HG03457 (cell line): ENCODE measurements at regions not wholly inside any gene's neighbourhood (a gene's known extent, or its start where the extent isn't known, plus 50 kb on each side); places are given as distances from the start of the nearest gene placed in this dataset.

Experiments
- ATAC-seq: cut with Tn5 transposase; IDR thresholded peaks from one replicate; pipeline ENCODE4 v1.9.1; 2021; ENCODE audit warnings: moderate number of reproducible peaks; ENCODE audit not compliant: unreplicated experiment

- ATAC-seq, result no peak
Measured at GRCh38 chr5:113900141-113900540, 386.6 kb downstream of the YTHDC2 start.

DNA sequence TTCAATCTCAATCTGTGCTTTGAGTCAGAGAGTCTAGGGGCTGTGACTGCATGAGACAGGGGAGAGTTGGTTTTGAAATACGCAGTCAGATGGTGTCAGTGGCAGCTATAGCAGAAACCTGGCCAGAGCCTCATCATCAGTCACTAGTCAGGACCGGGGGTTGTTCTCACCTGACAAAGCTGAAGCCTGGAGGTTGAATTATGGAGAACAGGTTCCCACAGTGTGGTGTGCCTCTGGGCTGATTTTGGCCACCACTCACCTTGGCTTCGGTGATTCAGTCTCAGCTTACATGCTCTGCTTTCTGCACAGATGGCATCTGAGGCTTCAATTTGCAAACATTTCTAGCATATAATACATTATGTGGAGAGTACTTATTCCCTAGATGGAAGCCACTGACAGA is 387.3 kb downstream of the YTHDC2 start:
- ATAC-seq, result no peak

DNA sequence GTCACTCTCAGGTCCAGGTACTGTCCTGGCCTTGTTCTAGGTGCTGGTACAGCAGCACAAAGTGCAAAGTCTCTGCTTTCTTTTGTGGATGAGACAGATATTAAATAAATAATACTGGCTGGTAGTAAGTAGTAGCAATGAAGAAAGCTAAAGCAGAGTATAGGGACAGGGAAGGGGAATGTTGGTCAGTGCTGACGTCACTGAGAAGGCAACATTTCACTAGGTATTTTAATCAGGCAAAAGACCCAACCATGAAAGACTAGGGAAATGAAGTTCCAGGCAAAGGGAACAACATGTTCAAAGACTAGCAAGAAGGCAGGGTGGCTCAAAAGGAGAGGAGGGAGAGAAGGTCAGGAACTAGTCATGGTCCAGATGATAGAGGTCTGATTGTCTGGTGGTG is 388.2 kb downstream of the YTHDC2 start:
- no peak for ATAC-seq

GRCh38 chr5:113902917-113903660 is 389.6 kb downstream of the YTHDC2 start:
- ATAC-seq, result no peak

GRCh38 chr5:113909782-113910181 is 396.3 kb downstream of the YTHDC2 start:
- ATAC-seq, result no peak

GRCh38 chr5:113917997-113918396 is 404.5 kb downstream of the YTHDC2 start:
- ATAC-seq, result no peak

DNA sequence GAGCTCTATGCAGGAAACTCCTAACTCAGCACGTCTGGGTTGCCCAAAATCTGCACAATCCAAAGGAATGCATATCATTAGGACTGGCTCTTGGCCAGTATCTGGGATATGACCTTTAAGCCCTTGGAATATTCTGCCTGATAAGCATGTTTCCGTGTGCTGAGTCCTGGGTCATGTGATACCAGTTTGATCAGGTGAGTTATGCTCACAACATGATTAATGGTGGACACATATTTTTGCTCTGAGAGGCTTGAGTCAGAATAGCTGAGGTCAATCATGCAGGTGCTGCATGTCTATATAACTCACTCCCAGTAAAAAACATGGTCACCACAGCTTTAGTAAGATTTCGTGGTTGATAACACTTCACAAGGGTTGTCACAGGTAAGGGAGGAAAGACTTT is 408.8 kb downstream of the YTHDC2 start:
- ATAC-seq, result no peak

DNA sequence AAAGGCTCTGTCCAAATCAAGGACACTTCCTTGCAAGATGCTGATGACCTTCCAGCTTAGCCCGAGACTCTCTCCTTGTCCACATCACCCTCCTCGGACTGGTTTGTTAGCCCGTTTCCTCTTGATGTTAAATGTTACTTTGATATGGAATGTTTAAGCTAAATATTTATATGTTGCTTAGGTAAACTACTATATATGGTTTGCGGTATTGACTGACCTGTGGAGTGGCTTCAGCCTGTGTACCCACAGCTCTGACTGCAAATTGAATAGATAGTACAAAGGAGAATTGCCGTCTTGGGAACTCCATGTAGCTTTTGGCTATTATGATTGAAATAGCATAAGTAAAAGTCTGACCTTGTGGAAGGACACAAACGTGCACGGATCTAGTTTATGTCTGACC is 422.0 kb downstream of the YTHDC2 start:
- ATAC-seq, result no peak

GRCh38 chr5:113937301-113937700 is 423.8 kb downstream of the YTHDC2 start:
- no peak for ATAC-seq

DNA sequence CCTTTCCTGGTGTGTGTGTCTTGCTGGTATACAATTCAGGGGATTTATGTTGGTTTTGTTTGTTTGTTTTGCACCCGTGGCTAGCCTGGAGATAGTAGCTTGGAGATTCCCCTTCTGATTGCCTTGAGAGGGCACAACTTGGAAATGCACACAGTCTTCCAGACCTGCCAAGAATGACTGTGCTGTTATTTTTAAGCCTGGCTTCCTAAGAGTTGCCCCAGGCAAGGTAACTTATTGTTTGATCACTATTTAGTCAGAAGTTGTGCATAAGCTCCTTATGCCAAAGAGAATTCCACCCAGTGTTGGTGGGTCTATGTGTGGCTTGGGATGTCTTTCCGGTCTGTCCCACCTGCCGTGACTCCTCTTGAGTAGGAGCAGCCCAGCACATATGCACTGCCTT is 421.9 kb upstream of the KCNN2 start:
- ATAC-seq, result no peak

DNA sequence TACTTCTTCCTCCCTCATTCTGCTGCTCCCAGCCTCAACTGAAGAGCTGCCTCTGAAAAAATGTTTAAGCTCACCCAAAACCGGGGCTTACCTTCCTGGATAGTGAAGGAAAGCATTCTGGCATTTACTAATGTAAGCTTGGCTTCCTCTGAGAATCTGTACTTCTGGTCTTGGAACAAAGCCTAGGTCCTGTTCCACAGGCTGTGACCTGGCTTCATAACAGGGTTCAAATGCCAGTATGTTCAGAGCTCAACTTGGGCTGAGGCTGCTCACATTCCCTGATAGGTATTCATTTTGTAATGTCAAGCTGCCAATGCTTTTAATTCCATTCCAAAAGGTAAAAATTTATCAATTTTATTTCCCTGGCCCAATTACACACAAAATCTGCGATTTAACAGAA is 411.7 kb upstream of the KCNN2 start:
- ATAC-seq, result no peak

- ATAC-seq, result no peak
Measured at GRCh38 chr5:113965225-113965624, 396.6 kb upstream of the KCNN2 start.

GRCh38 chr5:113969901-113970300 is 392.0 kb upstream of the KCNN2 start:
- no peak for ATAC-seq

GRCh38 chr5:113971454-113971853 is 390.4 kb upstream of the KCNN2 start:
- no peak for ATAC-seq

- ATAC-seq, result no peak
Measured at GRCh38 chr5:113974976-113975375, 386.9 kb upstream of the KCNN2 start.

DNA sequence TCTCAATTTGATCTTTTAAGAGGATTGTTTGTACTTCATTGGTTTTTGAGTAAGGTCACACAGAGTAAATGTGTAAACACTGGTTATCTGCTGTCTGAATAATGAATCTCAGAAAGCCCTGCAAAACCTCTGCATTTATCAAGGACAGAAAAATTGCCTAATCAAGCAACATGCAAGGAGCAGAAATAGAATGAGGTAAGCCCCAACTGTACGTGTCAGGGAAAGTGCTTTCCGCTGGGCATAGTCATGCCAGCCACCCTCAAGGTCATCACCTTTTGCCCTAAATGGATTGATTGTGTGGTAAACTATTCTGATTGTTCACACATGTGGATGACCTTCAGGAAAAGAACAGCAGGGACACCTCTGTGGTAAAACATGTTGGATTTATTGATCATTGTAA is 376.9 kb upstream of the KCNN2 start:
- no peak for ATAC-seq

GRCh38 chr5:113985505-113985904 is 376.4 kb upstream of the KCNN2 start:
- no peak for ATAC-seq

GRCh38 chr5:113989278-113989912 is 372.5 kb upstream of the KCNN2 start:
- ATAC-seq, result no peak

DNA sequence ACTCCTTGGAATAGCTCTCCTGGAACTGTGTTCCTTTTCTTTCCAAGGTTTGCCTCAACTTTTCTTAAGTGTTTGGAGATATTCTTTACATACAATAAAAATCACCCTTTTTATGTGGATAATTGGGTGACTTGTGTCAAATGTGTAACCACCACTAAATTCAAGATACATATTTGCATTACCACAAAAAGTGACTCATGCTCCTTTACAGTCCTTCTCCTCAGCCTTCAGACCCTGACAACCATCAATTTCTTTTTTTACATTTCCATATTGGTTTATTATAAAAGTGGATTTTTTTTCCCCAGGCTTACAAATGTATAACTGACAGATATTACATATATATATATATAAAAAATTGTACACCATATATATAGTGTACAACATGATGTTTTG is 372.0 kb upstream of the KCNN2 start:
- no peak for ATAC-seq

DNA sequence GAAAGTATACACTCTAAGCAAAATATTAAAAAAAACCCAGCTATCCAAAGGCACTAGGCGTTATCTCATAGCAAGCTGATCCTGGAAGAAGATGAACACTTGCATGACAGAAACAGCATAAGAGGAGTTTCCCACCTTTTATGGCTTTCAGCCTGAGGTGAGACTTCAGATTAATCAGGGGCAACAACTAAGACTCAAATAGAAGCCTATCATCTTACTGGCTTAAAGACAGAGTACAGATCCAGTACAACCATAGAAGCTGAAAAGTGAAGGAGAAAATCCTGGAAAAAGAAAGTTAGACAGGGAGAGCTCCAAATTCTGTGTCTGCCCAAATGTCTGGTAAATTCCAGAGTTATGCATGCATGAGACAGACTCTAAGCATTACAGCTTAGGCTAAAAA is 360.8 kb upstream of the KCNN2 start:
- ATAC-seq, result no peak

GRCh38 chr5:114006582-114006981 is 355.3 kb upstream of the KCNN2 start:
- ATAC-seq, result no peak

GRCh38 chr5:114007678-114008077 is 354.2 kb upstream of the KCNN2 start:
- ATAC-seq, result no peak

DNA sequence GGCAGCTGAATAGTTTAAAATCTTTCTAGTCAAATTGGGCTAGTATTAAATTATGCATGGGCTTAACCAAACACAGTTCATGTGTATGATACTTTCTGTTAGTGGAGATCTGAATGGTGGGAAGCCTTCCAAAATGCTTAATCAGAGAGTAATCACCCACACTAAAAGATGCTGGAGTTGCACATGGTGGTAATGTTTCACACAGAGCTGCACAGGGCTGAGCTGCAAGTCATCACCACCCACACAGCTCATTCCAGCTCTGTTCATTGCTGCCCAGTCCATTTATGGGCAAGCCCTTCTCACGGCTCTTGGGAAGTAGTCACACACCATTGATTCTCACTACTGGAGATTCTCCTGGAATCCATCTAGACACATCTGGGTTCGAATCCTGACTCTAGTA is 351.5 kb upstream of the KCNN2 start:
- ATAC-seq, result no peak
